Sigmoid colon (tissue), 4 donors: ENCODE measurements at regions not wholly inside any gene's neighbourhood (a gene's known extent, or its start where the extent isn't known, plus 50 kb on each side); places are given as distances from the start of the nearest gene placed in this dataset.

Source experiments
- EP300 ChIP-seq, 4 donors: sonication (generic); formaldehyde crosslinking; IDR thresholded peaks; one replicate each; pipeline ENCODE4 v1.6.1; 2017; ENCODE audit warnings: antibody characterized with exemption in 4 of 4
- POLR2A ChIP-seq, 2 donors: fragments of 450-650 bp; IDR thresholded peaks; one replicate each; pipeline ENCODE4 v1.6.1; 2016; ENCODE audit warnings: antibody characterized with exemption in 2 of 2, mild to moderate bottlenecking in 2 of 2, moderate library complexity in 2 of 2
- POLR2AphosphoS5 ChIP-seq, 4 donors: sonication (generic); formaldehyde crosslinking; IDR thresholded peaks; one replicate each; pipeline ENCODE4 v1.6.1; 2017; ENCODE audit warnings: antibody characterized with exemption in 4 of 4
- TF ChIP-seq, protein P1 (sequence below), 4 experiments: fragments of 450-650 bp in 3 of 4; fragments of 200-600 bp in 1 of 4; IDR thresholded peaks; one replicate each; pipeline ENCODE4 v1.5.1; 2016 to 2019; ENCODE audit warnings: antibody characterized with exemption in 4 of 4, mild to moderate bottlenecking in 3 of 4, moderate library complexity in 2 of 4

- TF ChIP-seq POLR2A (IDR thresholded peaks at IDR 0.05) (no peak), POLR2AphosphoS5 (IDR thresholded peaks at IDR 0.05) (no peak), EP300 (IDR thresholded peaks at IDR 0.05) (no peak)
- TF ChIP-seq, protein P1, sequence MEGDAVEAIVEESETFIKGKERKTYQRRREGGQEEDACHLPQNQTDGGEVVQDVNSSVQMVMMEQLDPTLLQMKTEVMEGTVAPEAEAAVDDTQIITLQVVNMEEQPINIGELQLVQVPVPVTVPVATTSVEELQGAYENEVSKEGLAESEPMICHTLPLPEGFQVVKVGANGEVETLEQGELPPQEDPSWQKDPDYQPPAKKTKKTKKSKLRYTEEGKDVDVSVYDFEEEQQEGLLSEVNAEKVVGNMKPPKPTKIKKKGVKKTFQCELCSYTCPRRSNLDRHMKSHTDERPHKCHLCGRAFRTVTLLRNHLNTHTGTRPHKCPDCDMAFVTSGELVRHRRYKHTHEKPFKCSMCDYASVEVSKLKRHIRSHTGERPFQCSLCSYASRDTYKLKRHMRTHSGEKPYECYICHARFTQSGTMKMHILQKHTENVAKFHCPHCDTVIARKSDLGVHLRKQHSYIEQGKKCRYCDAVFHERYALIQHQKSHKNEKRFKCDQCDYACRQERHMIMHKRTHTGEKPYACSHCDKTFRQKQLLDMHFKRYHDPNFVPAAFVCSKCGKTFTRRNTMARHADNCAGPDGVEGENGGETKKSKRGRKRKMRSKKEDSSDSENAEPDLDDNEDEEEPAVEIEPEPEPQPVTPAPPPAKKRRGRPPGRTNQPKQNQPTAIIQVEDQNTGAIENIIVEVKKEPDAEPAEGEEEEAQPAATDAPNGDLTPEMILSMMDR (IDR thresholded peaks at IDR 0.05): no peak
These were observed 417.3 kb upstream of the MARCKS start for GRCh38 chr6:113439866-113440265.
